Fibroblast of peridontal ligament (primary cell): ENCODE measurements at regions not wholly inside any gene's neighbourhood (a gene's known extent, or its start where the extent isn't known, plus 50 kb on each side); places are given as distances from the start of the nearest gene placed in this dataset.

Experiments used
- DNase-seq: peaks from one replicate; pipeline ENCODE4 v3.0.0-alpha.2; 2010; ENCODE audit errors: extremely low read depth

- DNase-seq = peak; percentile 19
These were observed 132.7 kb upstream of the JAG1 start for GRCh38 chr20:10806539-10806938.

GRCh38 chr20:10807013-10807412, 133.2 kb upstream of the JAG1 start:
- DNase-seq = no peak

- DNase-seq = peak; percentile 41
These were observed 139.0 kb upstream of the JAG1 start for GRCh38 chr20:10812759-10813327.

- no peak for DNase-seq
These were observed 149.8 kb upstream of the JAG1 start for GRCh38 chr20:10823585-10823984.

- no peak for DNase-seq
These were observed 151.1 kb upstream of the JAG1 start for GRCh38 chr20:10824750-10825500.

- DNase-seq = peak; percentile 59
These were observed 152.3 kb upstream of the JAG1 start for GRCh38 chr20:10826111-10826510.

- DNase-seq = no peak
These were observed 154.4 kb upstream of the JAG1 start for GRCh38 chr20:10828180-10828579.

- DNase-seq = no peak
These were observed 158.3 kb upstream of the JAG1 start for GRCh38 chr20:10832141-10832540.

- DNase-seq = no peak
These were observed 164.1 kb upstream of the JAG1 start for GRCh38 chr20:10837901-10838300.

- no peak for DNase-seq
These were observed 168.3 kb upstream of the JAG1 start for GRCh38 chr20:10842116-10842515.

GRCh38 chr20:10843146-10843711, 169.4 kb upstream of the JAG1 start:
- no peak for DNase-seq

GRCh38 chr20:10846766-10847165, 173.0 kb upstream of the JAG1 start:
- DNase-seq = peak; percentile 69

- DNase-seq = peak; percentile 97
These were observed 175.1 kb upstream of the JAG1 start for GRCh38 chr20:10848810-10849370.

GRCh38 chr20:10853176-10853575, 179.4 kb upstream of the JAG1 start:
- DNase-seq = no peak

GRCh38 chr20:10853731-10854130, 179.9 kb upstream of the JAG1 start:
- no peak for DNase-seq

GRCh38 chr20:10854976-10855375, 181.2 kb upstream of the JAG1 start:
- DNase-seq = peak; percentile 35

GRCh38 chr20:10855778-10856177, 182.0 kb upstream of the JAG1 start:
- no peak for DNase-seq

GRCh38 chr20:10856237-10857015, 182.6 kb upstream of the JAG1 start:
- DNase-seq = peak; percentile 33

GRCh38 chr20:10857352-10858070, 183.7 kb upstream of the JAG1 start:
- peak; percentile 78 for DNase-seq

- peak; percentile 88 for DNase-seq
These were observed 187.3 kb upstream of the JAG1 start for GRCh38 chr20:10861090-10861489.

- DNase-seq = no peak
These were observed 187.8 kb upstream of the JAG1 start for GRCh38 chr20:10861619-10862018.
